ENCODE measurements at regions not wholly inside any gene's neighbourhood (a gene's known extent, or its start where the extent isn't known, plus 50 kb on each side); places are given as distances from the start of the nearest gene placed in this dataset.
"Not testable (repeated sequence)": the region's sequence is repeated elsewhere in the genome, so short reads cannot be mapped to it uniquely, and the experiment has no call there.

DNA sequence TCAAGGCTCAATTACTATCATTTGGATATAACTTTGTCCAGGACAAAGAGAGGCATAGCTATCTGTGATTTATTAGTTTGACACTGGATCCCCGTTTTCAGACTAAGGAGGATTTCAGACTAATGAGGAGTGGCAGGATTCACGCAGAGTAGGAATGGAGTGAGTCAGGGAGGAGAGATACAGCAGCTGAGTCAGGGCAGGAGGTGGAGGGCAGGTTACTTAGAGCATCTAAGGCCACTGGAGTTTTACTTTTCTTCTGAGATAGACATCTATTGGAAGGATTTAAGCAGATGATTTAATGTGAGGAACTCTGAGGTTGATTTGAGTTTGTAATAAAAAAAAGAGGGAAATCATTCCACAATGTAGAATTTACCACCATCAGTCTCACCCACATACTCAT lies 110.6 kb downstream of the RPIA start:
- DNase-seq = not testable (repeated sequence)

DNA sequence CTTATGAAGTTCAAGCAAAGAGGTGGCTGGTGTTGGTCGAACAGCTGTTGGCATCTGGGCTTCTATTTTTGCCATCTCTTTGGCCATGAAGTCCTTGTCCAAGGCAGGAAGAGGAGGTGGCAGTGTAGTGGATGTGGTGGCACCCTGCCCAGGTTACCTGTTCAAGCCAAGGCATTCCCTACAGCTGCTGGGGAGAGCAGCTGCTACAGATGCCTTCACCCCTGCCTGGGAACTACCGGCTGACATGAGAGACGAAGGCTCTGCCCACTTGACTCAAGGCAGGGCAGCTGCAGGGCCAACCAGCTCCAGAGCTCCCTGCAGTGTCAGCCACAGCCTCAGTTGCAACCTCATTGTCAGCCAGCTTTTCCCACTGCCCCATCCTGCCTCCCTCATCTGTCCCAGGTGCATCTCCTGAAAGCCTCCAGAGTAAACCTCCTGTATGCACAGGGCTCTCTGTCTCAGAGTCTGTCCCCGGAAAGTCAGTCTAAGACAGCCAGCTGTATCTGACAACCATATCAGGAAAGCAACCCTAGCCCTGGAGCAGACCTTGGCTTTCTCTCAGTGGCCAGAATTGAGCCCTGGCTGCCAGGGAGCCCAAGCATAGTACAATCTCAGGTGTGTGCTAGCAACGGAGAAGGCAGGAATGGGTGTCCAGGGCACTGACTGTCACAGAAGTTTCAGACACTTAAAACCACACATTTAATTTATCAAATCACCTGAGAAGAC lies 115.9 kb downstream of the RPIA start:
- DNase-seq = no peak

DNA sequence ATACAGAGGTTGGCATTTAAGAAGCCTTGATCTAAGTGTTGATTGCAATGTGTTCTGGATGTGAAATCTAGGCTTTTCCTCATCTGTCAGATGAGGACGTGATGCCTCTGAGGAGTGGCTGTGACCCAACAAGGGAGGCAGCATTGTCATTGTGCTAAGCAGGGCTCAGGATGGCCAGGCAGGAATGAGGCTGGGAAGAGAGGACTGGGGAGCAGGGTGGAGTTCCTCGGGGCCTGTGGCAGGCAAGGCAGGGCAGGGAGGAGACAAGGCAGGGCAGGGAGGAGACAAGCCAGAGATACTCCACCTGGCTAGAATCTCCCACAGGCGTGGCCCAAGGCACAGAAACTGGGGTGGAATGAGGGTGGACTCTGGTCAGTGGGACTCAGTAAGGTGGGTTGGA lies 116.6 kb downstream of the RPIA start:
- no peak for DNase-seq

DNA sequence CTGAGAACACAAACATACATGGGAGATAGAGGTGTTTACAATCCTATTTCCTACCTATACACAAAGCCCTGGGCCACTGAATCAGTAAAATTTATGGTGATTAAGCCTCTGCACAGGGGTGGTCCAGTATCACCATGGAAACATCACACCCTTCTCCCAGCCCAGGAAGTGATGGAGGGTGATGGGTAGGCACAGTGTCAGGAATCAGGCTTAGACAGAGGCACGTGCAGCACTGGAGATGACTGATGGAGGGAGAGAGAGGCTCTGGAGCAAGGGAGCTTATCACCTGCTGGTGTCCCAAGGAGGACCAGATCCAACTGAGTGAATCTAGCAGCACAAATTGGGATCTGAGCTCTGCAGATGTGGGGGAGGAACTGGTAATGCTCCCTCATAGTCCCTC lies 117.2 kb downstream of the RPIA start:
- DNase-seq = no peak

DNA sequence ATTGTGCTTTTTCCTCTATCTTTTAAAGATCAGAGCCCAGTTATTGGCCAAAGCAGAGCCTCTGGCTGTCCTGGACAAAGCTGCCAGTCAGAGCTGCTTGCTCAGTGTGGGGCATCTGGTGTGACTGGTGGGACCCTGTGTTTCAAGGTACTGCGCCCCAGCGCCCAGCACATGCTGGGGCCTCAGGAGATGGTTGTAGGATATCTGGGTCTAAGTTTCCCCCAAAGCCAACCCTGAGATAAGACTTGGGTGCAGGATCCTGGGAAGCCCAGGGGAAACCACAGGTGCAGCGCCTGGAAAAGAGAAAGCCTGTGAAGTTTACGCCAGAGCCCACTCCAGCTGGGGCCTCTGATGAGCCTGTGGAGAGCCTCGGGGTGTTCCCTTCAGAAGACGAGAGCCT lies 117.7 kb downstream of the RPIA start:
- DNase-seq = no peak

DNA sequence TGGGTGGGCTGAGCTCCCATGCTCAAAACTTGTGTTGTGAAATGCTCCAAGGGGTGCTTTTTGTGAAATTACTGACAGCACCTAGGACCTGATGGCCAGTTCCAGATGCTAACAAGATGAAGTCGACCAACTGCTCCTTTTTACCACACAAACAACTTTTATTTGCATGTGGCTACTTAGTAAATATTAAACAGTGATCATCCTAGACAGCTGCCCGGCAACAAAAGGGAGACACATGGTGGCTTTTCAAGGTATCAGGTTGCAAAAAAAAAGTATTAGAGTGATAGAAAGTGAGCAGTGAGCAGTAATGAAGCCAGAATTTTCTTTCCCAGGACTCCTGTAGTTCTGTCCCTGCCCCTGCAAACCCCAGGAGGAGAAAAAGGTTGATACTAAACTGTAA lies 118.5 kb downstream of the RPIA start:
- no peak for DNase-seq

DNA sequence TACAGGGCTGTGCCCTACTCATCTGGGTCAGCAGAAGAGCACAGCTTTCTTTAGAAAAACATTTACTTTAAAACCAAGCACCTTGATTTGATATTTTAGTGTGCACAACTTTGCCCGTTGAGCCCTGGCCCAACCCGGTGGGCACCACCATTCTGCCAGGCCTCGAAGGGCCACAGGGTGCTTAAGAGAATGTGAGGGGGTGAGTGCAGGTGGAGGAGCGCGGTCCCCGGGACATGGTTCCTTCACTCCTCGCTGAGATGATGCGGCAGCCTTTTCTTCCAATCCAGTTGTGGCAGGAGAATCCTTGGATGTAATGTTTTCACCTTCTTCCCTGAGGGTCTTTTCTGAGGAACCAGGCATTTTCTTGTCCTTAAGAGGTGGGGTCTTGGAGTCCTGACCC lies 119.0 kb downstream of the RPIA start:
- DNase-seq = no peak

DNA sequence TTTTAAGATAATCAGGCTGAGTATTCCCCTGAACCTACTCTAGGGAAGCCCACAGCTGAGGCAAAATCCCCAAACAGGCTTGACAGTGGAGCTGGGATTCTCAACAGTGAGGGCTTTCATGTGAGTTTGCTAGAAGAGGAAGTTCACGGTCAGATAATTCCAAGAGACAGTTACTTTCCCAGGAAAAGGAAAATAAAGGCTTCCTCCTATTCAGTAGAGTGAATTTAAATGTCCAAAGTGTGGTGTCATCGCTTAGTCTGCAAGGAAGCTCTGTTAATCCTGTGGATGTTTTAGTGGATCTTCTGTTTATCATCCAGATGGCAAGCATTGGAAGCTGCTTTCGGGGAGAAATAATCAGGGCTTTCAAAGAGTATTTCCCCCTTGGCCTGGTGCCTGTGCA lies 119.8 kb downstream of the RPIA start:
- no peak for DNase-seq

DNA sequence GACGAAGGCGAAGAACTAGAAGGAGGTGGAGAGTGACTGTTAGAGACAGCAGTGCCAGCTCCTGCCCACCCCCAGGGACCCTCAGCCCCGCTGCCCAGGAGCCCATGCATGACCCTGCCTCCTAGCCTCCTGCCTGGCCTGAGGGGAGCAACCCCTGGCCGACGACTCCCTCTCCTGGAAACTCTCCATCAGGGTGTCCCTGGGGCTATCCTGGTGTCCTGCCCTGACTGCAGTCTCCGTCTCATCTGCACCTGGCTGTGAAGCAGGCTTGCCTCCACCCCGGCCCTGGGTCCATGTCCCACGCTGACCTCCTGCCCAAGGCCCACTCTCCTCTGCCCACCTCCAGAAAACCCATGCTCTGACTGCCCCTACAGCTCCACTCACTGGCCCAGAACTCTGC lies 120.2 kb downstream of the RPIA start:
- no peak for DNase-seq

DNA sequence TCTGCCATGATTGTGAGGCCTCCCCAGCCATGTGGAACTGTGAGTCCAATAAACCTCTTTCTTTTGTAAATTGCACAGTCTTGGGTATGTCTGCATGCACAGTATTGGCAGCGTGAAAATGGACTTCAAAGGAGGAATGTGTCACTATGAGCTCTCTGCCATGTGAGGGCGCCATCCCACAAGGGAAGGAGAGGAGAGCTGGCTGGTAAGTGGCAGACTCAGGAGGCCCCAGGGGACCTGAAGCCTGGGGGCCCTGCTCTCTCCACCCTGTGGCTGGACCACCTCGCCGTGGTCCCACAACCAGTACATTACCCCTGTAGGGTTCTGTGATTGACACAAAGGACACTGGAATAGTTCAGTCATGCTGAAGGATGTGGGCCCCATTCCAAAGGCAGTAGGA lies 122.1 kb downstream of the RPIA start:
- no peak for DNase-seq

DNA sequence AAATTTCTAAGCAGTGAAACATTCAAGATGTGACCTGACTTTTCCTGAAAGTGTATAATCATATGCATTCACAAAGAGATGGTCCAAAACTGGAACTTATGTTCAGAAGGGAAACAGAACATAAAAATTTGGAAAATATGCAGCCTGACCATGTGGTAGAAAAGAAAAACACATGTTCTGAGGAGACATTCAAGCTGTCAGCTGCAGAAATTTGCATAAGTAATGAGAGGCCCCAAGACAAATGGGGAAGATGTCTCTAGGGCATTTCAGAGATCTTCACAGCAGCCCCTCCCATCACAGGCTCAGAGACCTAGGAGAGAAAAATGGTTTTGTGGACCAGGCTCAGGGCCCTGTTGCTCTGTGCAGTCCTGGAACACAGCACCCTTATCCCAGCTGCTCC lies 123.8 kb downstream of the RPIA start:
- DNase-seq = no peak

DNA sequence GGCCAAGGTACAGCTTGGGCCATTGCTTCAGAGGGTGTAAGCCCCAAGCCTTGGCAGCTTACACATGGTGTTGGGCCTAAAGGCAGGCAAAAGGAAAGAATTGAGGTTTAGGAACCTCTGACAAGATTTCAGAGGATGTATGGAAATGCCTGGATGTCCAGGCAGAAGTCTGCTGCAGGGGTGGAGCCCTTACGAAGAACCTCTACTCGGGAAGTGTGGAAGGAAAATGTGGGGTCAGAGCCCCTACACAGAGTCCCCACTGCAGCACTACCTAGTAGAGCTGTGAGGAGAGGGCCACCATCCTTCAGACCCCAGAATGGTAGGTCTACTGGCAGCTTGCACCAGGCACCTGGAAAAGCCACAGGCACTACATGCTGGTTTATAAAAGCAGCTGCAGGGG lies 124.2 kb downstream of the RPIA start:
- no peak for DNase-seq

DNA sequence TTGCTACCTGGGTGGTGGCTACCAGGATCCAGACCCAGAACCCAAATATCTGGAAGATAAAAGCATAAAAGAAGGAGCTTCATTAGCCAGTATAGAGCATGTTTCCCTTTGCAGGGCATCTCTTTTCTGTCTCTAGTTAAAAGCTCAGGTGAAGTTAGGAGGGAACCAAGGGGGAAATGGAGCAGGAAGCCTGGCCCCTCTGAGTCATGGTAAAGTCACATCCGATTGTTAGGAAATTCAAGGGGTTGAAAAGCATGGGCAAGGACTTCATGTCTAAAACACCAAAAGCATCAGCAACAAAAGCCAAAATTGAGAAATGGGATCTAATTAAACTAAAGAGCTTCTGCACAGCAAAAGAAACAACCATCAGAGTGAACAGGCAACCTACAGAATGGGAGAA lies 126.9 kb downstream of the RPIA start:
- DNase-seq = no peak

DNA sequence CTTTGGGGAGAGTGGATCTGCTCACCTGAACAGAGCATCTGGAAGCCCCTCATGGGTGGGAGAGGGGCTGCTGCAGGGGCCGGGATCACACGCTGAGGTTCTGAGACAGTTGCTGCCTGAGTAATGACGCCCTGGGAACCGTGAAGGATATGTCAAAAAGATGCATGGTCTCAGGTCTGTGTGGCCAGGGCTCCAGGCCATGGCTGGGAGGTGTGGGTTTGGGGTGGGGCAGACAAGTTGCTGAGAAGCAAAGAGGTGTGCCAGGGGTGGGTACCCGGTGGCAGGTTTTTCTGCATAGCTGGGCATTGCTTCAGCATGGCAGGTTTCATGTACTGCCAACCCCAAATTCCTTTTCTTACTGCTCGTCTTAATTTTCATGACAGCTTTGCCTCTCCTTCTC lies 133.5 kb downstream of the RPIA start:
- DNase-seq = no peak

DNA sequence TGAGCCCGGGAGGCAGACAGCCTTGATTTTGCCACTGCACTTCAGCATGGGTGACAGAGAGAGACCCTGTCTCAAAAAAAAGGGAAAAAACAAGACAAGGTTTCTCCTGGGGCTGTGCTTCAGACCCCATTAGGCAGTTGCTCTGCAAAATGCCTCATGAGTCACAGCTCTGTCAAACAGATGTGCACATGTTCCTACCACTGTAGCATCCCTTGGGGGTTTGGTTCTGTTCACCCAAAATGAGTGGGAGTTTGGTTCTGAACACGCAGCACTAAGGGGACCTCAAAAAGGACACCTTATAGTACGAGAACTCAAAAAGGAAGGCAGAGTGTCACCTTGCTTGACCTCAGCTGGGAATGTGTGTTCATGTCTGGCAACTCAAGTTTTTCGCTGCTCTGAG lies 134.9 kb downstream of the RPIA start:
- DNase-seq = no peak

DNA sequence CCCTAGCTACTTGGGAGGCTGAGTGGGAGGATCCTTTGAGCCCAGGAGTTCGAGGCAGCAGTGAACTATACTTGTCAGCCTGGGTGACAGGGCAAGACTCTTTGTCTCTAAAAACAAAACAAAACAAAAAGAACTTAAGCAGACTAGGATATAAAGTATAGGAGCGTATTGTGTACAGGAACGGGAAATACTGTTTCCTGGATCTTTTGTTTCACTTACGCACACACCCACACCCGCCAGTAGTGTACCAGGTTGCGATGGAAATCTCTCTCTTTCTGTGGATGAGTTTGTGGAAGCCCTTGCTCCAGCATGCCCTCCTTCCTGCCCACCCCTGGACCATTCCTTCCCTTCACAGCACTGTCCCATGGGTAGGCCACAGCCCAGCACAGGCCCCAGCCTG lies 136.3 kb downstream of the RPIA start:
- DNase-seq = no peak

DNA sequence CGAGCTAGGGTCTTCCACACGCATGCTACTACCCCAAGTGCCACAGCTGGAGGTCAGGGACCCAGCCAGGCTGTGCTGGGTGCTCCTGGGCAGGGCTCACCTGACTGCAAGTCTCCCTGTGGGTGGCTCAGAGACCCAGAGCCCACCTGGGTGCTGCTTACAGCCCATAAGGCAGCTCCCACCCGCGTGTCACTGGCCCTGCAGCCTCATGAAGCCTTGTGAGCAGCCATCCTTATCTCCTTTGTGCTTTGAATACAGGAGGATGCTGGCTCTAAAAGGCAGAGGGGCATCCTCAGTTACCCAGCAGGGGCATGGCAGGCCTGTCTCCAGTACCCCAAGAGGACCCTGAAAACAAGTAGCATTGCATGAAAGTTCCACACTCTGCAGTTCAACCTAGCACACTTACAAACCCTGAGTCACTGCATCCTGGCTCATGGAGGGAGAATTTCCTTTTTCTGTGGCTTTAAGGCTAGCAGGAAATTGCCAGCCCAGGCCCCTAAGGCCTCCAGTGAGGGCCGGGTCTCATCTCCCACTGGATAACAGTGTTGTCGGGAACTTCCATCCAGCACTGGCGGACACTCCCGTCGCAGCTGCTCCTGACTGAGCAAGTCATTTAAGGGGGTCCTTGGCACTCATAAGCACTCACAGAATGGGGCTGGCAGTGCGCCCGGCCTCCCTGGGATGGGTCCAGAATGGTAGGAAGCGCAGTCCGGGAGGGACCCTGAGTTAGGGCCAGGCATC lies 137.1 kb downstream of the RPIA start:
- no peak for DNase-seq

DNA sequence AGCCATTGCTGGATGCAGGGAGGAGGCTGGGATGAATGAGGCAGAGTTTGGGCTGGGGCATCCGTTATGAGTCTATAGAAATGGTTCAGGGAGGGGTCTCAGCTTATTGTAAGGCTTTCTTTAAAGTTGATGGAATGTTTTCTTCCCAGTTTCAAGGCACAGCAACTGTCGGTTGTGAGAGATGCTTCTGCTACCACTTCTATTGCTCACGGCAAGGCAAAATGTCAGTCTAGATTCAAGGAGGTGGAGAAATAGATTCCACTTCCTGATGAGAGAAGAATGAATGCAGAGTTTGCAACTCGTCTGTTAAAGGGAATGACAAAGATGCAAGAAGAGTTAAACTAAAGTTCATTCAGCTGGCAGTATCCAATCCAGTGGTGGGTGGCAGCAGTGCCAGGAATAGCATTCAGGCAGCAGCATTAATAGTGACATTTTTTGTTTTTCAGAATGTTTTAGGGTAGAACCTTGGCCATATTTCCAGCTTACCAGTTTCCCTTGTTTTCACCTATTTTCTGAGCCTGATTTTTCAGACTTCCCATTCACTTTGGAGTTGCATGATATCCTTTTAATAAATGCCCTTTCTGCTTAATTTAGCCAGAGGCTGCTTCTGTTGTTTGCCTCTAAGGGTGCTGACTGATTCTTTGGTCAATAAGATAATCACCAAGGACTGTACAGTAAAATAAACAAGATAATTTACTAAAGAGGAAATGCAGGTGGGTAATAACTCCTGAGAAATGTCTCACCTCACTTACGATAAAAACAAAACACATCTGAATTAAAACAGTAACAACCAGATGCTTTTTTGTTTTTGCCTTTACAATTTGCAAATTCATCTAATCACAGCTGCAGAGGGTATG lies 138.4 kb downstream of the RPIA start:
- no peak for DNase-seq

DNA sequence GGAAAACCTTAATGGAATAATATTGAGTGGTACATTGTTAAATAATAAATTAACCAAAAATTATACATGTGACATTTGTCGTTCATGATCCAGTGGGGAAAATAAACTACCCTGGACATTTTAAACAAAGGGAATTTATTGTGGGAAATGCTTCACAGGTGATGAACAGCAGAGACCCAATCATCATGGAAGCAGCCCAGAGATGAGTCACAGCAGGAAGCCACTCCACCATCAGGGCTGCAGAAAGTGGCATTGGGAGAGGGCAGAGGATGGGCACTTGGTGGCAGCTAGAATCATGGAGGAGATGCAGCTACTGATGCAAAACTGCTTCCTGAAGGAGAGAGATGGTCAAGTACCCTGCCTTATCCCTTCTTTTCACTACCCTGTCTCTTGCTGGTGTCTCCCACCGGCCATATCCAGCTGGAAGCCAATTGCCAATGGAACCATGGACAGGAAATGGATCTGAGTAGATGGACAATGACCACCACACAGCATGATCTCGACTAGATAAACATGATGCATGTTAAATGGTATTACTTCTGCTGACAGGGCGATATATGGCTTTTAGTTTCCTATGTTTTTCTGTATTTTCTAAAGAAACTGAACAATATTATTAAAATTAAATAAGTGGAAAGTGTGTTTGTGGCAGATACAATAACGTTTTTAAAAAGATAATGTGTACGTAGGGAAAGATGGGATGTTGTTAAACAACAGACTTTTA lies 139.8 kb downstream of the RPIA start:
- DNase-seq = no peak

DNA sequence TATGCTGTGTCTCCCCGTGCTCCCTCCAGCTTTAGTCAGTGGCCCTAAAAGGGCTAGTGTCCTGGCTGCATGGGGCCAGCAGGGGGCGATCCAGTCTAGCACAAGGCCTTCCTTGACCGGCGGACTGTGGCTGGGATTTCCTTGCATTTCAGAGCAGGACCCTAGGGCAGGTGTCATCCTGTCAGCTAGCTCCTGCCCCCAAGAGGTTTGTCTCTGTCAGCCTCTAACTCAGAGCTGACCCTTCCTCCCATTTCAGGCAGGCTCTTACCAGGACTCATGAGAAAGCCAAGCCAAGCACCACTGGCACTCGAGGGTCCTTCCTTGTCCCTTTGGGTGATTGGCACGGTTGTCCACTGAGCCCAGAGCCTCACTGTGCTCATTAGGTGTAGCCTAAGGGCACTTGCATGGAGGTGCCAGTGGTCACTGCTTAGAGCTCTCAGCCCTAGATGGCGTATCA lies 140.3 kb downstream of the RPIA start:
- DNase-seq = peak; percentile 10

DNA sequence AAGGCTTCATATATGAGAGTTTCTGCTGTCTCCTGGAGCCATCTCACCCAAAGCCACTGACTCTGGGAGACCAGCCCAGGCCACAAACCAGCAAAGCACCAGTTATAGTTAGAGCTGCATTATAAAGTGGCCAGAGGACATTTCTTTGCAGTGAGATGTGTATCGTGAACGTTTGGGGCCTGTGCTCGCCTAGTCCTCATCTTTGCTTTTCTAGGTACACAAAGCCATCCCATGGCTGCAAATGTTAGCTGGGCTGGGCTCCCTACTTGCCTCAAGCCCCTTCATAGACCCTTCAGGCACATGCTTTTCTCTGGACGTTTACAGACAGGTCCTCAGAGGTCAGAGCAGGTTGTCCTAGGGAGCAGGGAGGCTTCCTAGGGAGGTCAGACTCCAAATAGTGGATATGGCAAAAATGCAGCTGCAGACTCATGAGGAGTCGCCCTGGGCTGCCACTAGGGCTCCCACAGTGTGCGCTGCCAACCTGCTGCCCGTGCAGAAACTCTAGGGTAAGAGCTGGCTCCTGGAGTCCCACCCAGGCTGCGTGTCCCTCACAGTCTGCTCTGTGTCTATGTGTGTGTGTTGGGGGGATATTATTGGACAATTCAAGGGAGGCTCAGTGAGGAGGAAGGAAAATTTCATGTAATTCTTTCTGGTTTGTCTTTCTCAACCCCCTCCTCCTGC lies 141.0 kb downstream of the RPIA start:
- DNase-seq = no peak

DNA sequence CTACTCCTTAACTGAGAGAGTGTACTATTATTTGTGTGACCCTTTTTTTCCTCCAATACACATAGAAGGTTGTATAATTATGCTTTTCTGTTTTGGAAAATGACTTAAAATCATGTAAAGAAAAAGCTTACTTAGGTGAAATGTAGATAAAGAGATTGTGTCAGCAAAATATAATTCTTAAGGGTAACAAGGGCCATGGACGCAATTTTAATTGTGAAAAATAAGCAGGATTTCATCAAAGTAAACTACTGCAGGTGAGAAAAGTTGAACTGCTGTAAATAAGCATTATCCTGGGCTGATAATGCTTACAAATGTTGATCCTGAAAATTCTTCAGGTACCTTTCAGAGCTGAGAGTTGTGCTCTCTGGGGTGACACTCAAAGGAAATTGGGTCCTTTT lies 141.5 kb downstream of the RPIA start:
- no peak for DNase-seq

DNA sequence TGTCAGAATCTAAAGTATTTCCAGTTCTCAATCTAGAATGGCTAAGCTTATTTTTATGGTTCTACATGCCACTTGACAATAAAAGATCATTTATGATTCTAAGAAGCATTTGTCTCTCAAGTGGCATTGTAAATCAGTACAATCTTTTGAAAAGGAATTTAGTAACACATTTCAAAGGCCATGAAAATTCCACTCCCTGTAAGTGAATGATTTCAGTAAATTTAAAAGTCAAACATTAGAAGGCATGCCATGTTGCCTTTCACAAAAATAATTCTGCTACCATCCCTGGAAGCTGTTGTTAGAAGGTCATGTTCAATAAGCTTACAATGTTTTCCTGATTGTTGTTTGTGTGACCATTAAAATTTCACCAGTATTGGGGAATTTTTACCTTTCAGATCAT lies 142.9 kb downstream of the RPIA start:
- DNase-seq = no peak
